ENCODE measurements at regions not wholly inside any gene's neighbourhood (a gene's known extent, or its start where the extent isn't known, plus 50 kb on each side); places are given as distances from the start of the nearest gene placed in this dataset.
"Not testable (repeated sequence)": the region's sequence is repeated elsewhere in the genome, so short reads cannot be mapped to it uniquely, and the experiment has no call there.

DNA sequence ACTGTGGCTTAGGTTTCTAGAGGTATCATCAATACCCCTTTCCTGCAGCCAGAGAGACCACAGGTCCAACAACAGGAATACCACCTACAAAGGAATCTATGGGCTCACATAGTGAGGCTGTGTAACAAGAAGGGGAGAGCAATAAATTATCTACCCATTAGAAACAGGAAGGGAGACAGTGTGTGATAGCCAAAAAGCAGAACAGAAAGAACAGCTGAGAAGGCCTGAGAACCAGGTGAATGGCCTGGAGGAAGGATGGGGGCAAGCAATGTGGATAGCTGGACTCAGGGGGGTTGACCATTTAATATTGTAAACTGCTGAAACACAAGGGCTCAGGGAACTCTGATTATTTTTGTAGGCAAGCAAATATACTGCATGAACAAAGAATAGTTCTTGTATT lies 628.2 kb downstream of the COL12A1 start:
- TF ChIP-seq, protein P1, sequence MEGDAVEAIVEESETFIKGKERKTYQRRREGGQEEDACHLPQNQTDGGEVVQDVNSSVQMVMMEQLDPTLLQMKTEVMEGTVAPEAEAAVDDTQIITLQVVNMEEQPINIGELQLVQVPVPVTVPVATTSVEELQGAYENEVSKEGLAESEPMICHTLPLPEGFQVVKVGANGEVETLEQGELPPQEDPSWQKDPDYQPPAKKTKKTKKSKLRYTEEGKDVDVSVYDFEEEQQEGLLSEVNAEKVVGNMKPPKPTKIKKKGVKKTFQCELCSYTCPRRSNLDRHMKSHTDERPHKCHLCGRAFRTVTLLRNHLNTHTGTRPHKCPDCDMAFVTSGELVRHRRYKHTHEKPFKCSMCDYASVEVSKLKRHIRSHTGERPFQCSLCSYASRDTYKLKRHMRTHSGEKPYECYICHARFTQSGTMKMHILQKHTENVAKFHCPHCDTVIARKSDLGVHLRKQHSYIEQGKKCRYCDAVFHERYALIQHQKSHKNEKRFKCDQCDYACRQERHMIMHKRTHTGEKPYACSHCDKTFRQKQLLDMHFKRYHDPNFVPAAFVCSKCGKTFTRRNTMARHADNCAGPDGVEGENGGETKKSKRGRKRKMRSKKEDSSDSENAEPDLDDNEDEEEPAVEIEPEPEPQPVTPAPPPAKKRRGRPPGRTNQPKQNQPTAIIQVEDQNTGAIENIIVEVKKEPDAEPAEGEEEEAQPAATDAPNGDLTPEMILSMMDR (IDR thresholded peaks at IDR 0.05; ENCODE audit: insufficient read depth, missing control alignments): no peak

DNA sequence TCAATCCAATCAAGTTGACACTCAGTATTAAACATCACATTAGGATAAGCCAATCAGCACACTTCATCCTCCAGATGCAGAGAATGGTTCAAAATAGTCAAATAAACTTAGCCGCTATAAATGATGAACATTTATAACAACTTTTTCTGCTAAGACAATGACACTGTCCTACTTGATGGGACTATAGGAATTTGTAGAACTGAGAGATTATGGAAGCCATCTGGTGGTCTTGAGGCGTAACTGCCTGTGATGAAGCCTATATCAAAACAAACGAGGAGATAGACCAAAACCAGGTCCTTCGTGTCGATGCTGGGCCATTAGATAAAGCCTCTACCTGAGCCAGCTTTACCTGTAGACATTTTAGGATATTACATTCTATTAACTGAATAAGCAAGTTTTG lies 631.1 kb downstream of the COL12A1 start:
- DNase-seq (ENCODE audit: insufficient read length, low spot score): no peak
- no peak for FAIRE-seq
- TF ChIP-seq, protein P1 (IDR thresholded peaks at IDR 0.05; ENCODE audit: insufficient read depth, missing control alignments): peak; percentile 62

More for the DNA sequence above, 628.2 kb downstream of the COL12A1 start:
- DNase-seq (ENCODE audit: insufficient read length, low spot score): no peak
- no peak for FAIRE-seq

DNA sequence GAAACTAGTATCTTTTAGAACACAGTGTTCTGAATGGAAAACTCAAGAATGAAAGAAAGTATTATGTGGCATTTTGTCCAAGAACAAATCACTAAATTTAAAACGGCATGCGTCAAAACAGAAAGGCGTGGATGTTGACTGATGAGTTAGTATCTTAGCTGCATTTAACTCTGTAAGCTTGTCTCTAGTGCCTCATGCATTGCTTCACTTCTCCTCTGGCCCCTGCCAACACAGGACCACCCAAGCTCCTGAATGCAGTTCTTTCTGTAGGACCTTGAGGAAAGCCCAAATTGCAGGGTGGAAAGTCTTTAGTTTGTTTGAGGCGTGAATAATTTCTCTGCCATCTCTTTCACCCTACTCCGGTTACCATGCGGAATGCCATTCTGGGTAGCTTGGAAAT lies 632.2 kb downstream of the COL12A1 start:
- FAIRE-seq (no peak), DNase-seq (ENCODE audit: insufficient read length, low spot score) (no peak)
- TF ChIP-seq, protein P1 (IDR thresholded peaks at IDR 0.05; ENCODE audit: insufficient read depth, missing control alignments): no peak

DNA sequence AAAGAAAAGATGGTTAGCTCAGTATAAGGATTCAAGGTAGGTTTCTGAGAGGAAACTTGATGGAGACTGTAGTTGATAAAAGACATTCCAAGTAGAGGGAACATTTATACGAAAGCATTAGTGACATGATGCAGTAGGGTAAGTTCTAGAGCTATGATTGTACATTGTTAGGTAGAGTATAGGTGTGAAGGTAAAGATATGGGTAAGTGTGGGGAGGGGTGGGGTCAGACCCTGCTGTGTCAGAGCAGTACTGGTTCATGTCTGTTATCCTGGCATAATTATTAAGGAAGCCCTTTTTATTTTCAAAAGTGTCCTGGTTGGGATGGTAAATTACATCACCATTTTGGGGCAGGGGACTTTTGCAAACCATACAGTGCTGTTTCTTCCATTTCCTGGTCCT lies 635.8 kb downstream of the COL12A1 start:
- TF ChIP-seq, protein P1 (IDR thresholded peaks at IDR 0.05; ENCODE audit: insufficient read depth, missing control alignments): no peak
- no peak for FAIRE-seq
- DNase-seq (ENCODE audit: insufficient read length, low spot score): no peak

DNA sequence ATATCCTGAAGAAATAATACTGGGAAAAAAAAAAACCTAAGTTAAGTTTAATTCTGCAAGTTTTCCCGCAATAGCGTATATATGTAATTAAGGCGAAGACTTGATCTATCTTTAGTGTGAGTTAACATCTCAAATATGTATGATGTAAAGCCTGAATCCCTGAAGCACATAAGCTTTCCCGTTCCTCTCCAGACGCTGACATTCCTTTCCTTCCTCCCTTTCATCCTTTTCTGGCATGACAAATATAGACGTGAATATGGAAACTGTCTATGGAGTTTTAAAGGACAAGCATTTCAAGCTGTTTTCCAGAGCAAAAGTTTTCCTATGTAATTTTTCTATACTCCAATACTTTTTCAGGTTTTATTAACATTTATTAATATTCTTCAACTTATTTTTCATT lies 637.0 kb downstream of the COL12A1 start:
- FAIRE-seq (no peak), DNase-seq (ENCODE audit: insufficient read length, low spot score) (no peak)

DNA sequence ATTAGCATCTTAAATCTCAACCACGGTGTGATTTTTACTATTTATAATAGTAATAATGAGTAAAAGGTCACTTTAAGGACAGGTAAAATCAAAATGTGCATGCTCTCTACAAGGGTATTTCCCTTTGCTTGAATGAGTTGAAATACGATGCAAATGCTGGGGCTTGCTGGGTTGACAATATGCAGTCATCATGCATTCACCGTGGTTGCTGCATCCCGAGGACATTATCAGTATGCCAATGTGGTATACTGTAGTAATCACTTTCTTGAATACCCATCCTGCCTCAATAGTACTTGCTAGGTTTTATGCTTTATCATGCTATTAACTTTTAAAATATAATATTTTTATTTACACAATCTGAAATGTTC lies 637.9 kb downstream of the COL12A1 start:
- not testable (repeated sequence) for DNase-seq (ENCODE audit: insufficient read length, low spot score); FAIRE-seq

More for the DNA sequence above, 637.0 kb downstream of the COL12A1 start:
- TF ChIP-seq, protein P1 (IDR thresholded peaks at IDR 0.05; ENCODE audit: insufficient read depth, missing control alignments): no peak

DNA sequence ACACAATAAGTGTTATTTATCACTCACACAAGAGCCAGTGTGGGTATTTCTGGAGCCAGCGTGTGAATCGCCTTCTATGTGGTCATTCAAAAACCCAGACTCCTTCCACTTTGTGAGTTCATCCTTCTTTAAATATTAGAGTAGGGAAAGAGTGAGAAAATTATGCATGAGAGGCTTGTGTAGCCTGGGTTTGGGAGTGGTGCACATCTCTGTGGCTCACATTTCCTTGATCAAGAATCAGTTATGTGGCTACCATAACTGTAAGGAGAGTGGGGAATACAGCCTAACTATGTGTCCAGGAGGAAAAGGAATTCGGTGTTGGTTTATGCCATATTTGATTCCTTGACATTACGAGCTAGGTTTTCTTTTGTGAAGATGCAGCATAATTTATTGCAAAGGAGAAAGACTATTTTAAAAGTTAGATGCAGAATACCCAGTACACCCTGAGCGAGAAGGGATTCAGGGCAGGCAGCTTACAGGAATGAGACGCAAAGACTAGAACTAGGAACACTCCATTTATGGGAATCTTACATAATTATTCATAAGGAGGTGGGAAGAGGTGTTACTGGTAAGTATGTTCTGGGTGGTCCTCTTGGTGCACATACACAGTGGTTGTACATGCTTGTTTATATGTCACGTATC lies 638.5 kb downstream of the COL12A1 start:
- TF ChIP-seq, protein P1 (IDR thresholded peaks at IDR 0.05; ENCODE audit: insufficient read depth, missing control alignments): no peak
- DNase-seq (ENCODE audit: insufficient read length, low spot score) (no peak), FAIRE-seq (no peak)

DNA sequence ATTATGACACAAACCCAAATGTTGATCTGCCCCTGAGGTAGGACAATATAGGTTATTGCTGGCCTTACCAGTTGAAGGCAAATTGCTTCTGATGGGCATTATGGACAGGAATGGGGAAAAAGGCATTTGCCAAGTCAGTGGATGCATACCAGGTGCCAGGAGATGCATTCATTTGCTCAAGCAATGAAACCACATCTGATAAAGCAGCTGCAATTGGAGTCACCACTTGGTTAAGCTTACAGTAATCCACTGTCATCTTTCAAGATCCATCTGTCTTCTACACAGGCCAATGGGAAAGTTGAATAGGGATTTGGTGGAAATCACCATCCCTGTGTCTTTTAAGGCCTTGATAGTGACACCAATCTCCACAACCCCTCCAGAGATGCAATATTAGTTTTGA lies 648.6 kb downstream of the COL12A1 start:
- no peak for DNase-seq (ENCODE audit: insufficient read length, low spot score)
- FAIRE-seq: no peak
- TF ChIP-seq, protein P1 (IDR thresholded peaks at IDR 0.05; ENCODE audit: insufficient read depth, missing control alignments): no peak

Data from D721Med (cell line).